Naive thymus-derived CD8-positive, alpha-beta T cell (primary cell): ENCODE measurements at regions not wholly inside any gene's neighbourhood (a gene's known extent, or its start where the extent isn't known, plus 50 kb on each side); places are given as distances from the start of the nearest gene placed in this dataset.
"Not testable (repeated sequence)": the region's sequence is repeated elsewhere in the genome, so short reads cannot be mapped to it uniquely, and the experiment has no call there.

Experiments
- ATAC-seq, 2 donors: fragments of 150-1000 bp; cut with Tn5 transposase in 1 of 2; sonication (Bioruptor Pico), chemical (Tn5 transposase) in 1 of 2; 1 replicate in 1 of 2; 2 replicates in 1 of 2; pipeline ENCODE4 v1.10.0; 2021; ENCODE audit warnings: mild to moderate bottlenecking in 2 of 2, moderate library complexity in 2 of 2
- POLR2A ChIA-PET: fragments of 350-600 bp; sonication (Branson Sonifier 250); formaldehyde crosslinking; loops from one replicate; lab custom pipeline; 2021; ENCODE audit warnings: antibody characterized with exemption; lab: Charles Lee
- DNase-seq, 10 donors: peaks; one replicate each; pipeline versions ENCODE4 v3.0.0 to v3.0.0-alpha.2; 2020 to 2022
- H3K27ac Mint-ChIP-seq, 10 donors: one replicate each; pipeline ENCODE4 v1.8.0; 2020 to 2022; ENCODE audit warnings: mild to moderate bottlenecking in 10 of 10, mixed read lengths in 10 of 10, moderate library complexity in 4 of 10, inconsistent platforms in 1 of 10
- H3K27me3 Mint-ChIP-seq, 5 donors: one replicate each; pipeline ENCODE4 v1.8.0; 2021 to 2022; ENCODE audit warnings: mixed read lengths in 5 of 5
- H3K36me3 Mint-ChIP-seq, 3 donors: one replicate each; pipeline ENCODE4 v1.8.0; 2020 to 2022; ENCODE audit warnings: mixed read lengths in 3 of 3, mild to moderate bottlenecking in 2 of 3, inconsistent platforms in 1 of 3
- H3K4me1 Mint-ChIP-seq, 4 donors: one replicate each; pipeline ENCODE4 v1.8.0; 2021 to 2022; ENCODE audit warnings: mixed read lengths in 4 of 4
- H3K4me3 Mint-ChIP-seq, 10 donors: one replicate each; pipeline ENCODE4 v1.8.0; 2020 to 2022; ENCODE audit warnings: mild to moderate bottlenecking in 10 of 10, mixed read lengths in 10 of 10, moderate library complexity in 6 of 10, inconsistent platforms in 1 of 10
- H3K9me3 Mint-ChIP-seq, 9 donors: one replicate each; pipeline ENCODE4 v1.8.0; 2020 to 2022; ENCODE audit warnings: mixed read lengths in 9 of 9, mild to moderate bottlenecking in 3 of 9, inconsistent platforms in 1 of 9, moderate library complexity in 1 of 9

- peaks cover 0 to 12% (median 0%) of the 10 kb centered on the region in 3 donors for H3K36me3 Mint-ChIP-seq
- H3K27me3 Mint-ChIP-seq, result not testable (repeated sequence)
Observed at GRCh38 chr4:43212576-43212975, 320.1 kb downstream of the GRXCR1 start.

GRCh38 chr4:43223820-43224219 is 331.3 kb downstream of the GRXCR1 start:
- Mint-ChIP-seq H3K4me3 (no peak overlapping the region), H3K4me1 (no peaks in the 10 kb centered on the region), H3K27me3 (no peaks in the 10 kb centered on the region), H3K36me3 (no peaks in the 10 kb centered on the region), H3K27ac (no peak overlapping the region), H3K9me3 (peaks cover 0 to 22% (median 6%) of the 10 kb centered on the region in 9 donors)
- POLR2A ChIA-PET, result no interaction called here
- ATAC-seq, result no peak
- no peak for DNase-seq

More at GRCh38 chr4:43212576-43212975, 320.1 kb downstream of the GRXCR1 start:
- POLR2A ChIA-PET, H3K4me1 Mint-ChIP-seq, H3K27ac Mint-ChIP-seq, ATAC-seq, DNase-seq, H3K4me3 Mint-ChIP-seq: not testable (repeated sequence)
- H3K9me3 Mint-ChIP-seq, result peaks cover 3 to 20% (median 9%) of the 10 kb centered on the region in 9 donors

GRCh38 chr4:43224559-43224958 is 332.0 kb downstream of the GRXCR1 start:
- no peak for ATAC-seq
- Mint-ChIP-seq H3K27me3 (no peaks in the 10 kb centered on the region), H3K4me3 (no peak overlapping the region), H3K4me1 (no peaks in the 10 kb centered on the region), H3K36me3 (no peaks in the 10 kb centered on the region), H3K9me3 (peaks cover 0 to 22% (median 6%) of the 10 kb centered on the region in 9 donors), H3K27ac (no peak overlapping the region)
- POLR2A ChIA-PET, result no interaction called here
- no peak for DNase-seq

GRCh38 chr4:43233321-43233720 is 340.8 kb downstream of the GRXCR1 start:
- no peak overlapping the region for H3K4me3 Mint-ChIP-seq
- H3K27ac Mint-ChIP-seq, result no peak overlapping the region
- DNase-seq, result no peak
- POLR2A ChIA-PET, result no interaction called here
- no peaks in the 10 kb centered on the region for H3K4me1 Mint-ChIP-seq
- H3K27me3 Mint-ChIP-seq, result no peaks in the 10 kb centered on the region
- H3K36me3 Mint-ChIP-seq, result no peaks in the 10 kb centered on the region
- peaks cover 0 to 7% (median 0%) of the 10 kb centered on the region in 9 donors for H3K9me3 Mint-ChIP-seq
- no peak for ATAC-seq

- no peak for ATAC-seq
- Mint-ChIP-seq H3K4me3 (no peak overlapping the region), H3K27ac (no peak overlapping the region), H3K9me3 (peaks cover 0 to 13% (median 4%) of the 10 kb centered on the region in 9 donors), H3K4me1 (no peaks in the 10 kb centered on the region), H3K27me3 (no peaks in the 10 kb centered on the region), H3K36me3 (no peaks in the 10 kb centered on the region)
- no peak for DNase-seq
- POLR2A ChIA-PET, result no interaction called here
Observed at GRCh38 chr4:43234626-43235415, 342.3 kb downstream of the GRXCR1 start.

GRCh38 chr4:43238008-43238407 is 345.5 kb downstream of the GRXCR1 start:
- Mint-ChIP-seq H3K36me3 (no peaks in the 10 kb centered on the region), H3K4me3 (no peak overlapping the region), H3K27ac (no peak overlapping the region), H3K9me3 (peaks cover 0 to 17% (median 10%) of the 10 kb centered on the region in 9 donors), H3K4me1 (no peaks in the 10 kb centered on the region), H3K27me3 (no peaks in the 10 kb centered on the region)
- no peak for DNase-seq
- no peak for ATAC-seq
- POLR2A ChIA-PET, result no interaction called here

GRCh38 chr4:43238585-43238984 is 346.1 kb downstream of the GRXCR1 start:
- H3K27me3 Mint-ChIP-seq, result no peaks in the 10 kb centered on the region
- no peaks in the 10 kb centered on the region for H3K36me3 Mint-ChIP-seq
- ATAC-seq (no peak), DNase-seq (no peak)
- no peak overlapping the region for H3K4me3 Mint-ChIP-seq
- POLR2A ChIA-PET, result no interaction called here
- no peaks in the 10 kb centered on the region for H3K4me1 Mint-ChIP-seq
- H3K27ac Mint-ChIP-seq, result no peak overlapping the region
- H3K9me3 Mint-ChIP-seq, result peaks cover 0 to 18% (median 10%) of the 10 kb centered on the region in 9 donors

- POLR2A ChIA-PET, result no interaction called here
- Mint-ChIP-seq H3K4me1 (no peaks in the 10 kb centered on the region), H3K9me3 (peaks cover 0 to 20% (median 13%) of the 10 kb centered on the region in 9 donors), H3K27me3 (no peaks in the 10 kb centered on the region), H3K4me3 (no peak overlapping the region), H3K27ac (no peak overlapping the region), H3K36me3 (no peaks in the 10 kb centered on the region)
- ATAC-seq (no peak), DNase-seq (no peak)
Observed at GRCh38 chr4:43241104-43241503, 348.6 kb downstream of the GRXCR1 start.

GRCh38 chr4:43242606-43243005 is 350.1 kb downstream of the GRXCR1 start:
- ATAC-seq (no peak), DNase-seq (no peak)
- Mint-ChIP-seq H3K27me3 (no peaks in the 10 kb centered on the region), H3K27ac (no peak overlapping the region), H3K4me1 (no peaks in the 10 kb centered on the region), H3K4me3 (no peak overlapping the region), H3K36me3 (no peaks in the 10 kb centered on the region), H3K9me3 (peaks cover 0 to 33% (median 18%) of the 10 kb centered on the region in 9 donors)
- POLR2A ChIA-PET, result no interaction called here

- H3K9me3 Mint-ChIP-seq, result peaks cover 0 to 36% (median 18%) of the 10 kb centered on the region in 9 donors
- no peaks in the 10 kb centered on the region for H3K4me1 Mint-ChIP-seq
- ATAC-seq, result no peak
- POLR2A ChIA-PET, result no interaction called here
- DNase-seq, result no peak
- H3K27me3 Mint-ChIP-seq, result no peaks in the 10 kb centered on the region
- H3K27ac Mint-ChIP-seq, result no peak overlapping the region
- no peak overlapping the region for H3K4me3 Mint-ChIP-seq
- H3K36me3 Mint-ChIP-seq, result no peaks in the 10 kb centered on the region
Observed at GRCh38 chr4:43243433-43244116, 351.1 kb downstream of the GRXCR1 start.

GRCh38 chr4:43244688-43245382 is 352.3 kb downstream of the GRXCR1 start:
- POLR2A ChIA-PET, result no interaction called here
- ATAC-seq, result no peak
- H3K4me1 Mint-ChIP-seq, result no peaks in the 10 kb centered on the region

GRCh38 chr4:43251841-43252240 is 359.3 kb downstream of the GRXCR1 start:
- no peaks in the 10 kb centered on the region for H3K4me1 Mint-ChIP-seq
- H3K9me3 Mint-ChIP-seq, result peaks cover 0 to 41% (median 12%) of the 10 kb centered on the region in 9 donors
- H3K36me3 Mint-ChIP-seq, result no peaks in the 10 kb centered on the region
- ATAC-seq (no peak), DNase-seq (no peak)
- H3K27ac Mint-ChIP-seq, result no peak overlapping the region
- H3K27me3 Mint-ChIP-seq, result no peaks in the 10 kb centered on the region
- H3K4me3 Mint-ChIP-seq, result no peak overlapping the region
- POLR2A ChIA-PET, result no interaction called here

More at GRCh38 chr4:43244688-43245382, 352.3 kb downstream of the GRXCR1 start:
- Mint-ChIP-seq H3K36me3 (no peaks in the 10 kb centered on the region), H3K4me3 (no peak overlapping the region), H3K27ac (no peak overlapping the region), H3K9me3 (peaks cover 0 to 33% (median 18%) of the 10 kb centered on the region in 9 donors), H3K27me3 (no peaks in the 10 kb centered on the region)
- DNase-seq, result no peak

GRCh38 chr4:43253541-43253940 is 361.0 kb downstream of the GRXCR1 start:
- Mint-ChIP-seq H3K4me1 (no peaks in the 10 kb centered on the region), H3K27ac (no peak overlapping the region), H3K27me3 (no peaks in the 10 kb centered on the region), H3K4me3 (no peak overlapping the region), H3K36me3 (no peaks in the 10 kb centered on the region), H3K9me3 (peaks cover 0 to 28% (median 13%) of the 10 kb centered on the region in 9 donors)
- POLR2A ChIA-PET, result no interaction called here
- DNase-seq, result no peak
- ATAC-seq, result no peak
